HCT116 (cell line): ENCODE measurements at regions not wholly inside any gene's neighbourhood (a gene's known extent, or its start where the extent isn't known, plus 50 kb on each side); places are given as distances from the start of the nearest gene placed in this dataset.

Source experiments
- FOSL1 ChIP-seq: IDR thresholded peaks from 2 replicates; pipeline ENCODE4 v1.6.1; 2012; ENCODE audit warnings: low read depth
- JUND ChIP-seq: IDR thresholded peaks from 2 replicates; pipeline ENCODE4 v1.6.1; 2012
- POLR2A ChIP-seq: IDR thresholded peaks from 2 replicates; pipeline ENCODE4 v1.7.0; 2011; ENCODE audit warnings: borderline replicate concordance; ENCODE audit not compliant: insufficient read depth, insufficient read length; ENCODE audit errors: extremely low read depth
- POLR2AphosphoS5 ChIP-seq: IDR thresholded peaks from 2 replicates; pipeline ENCODE4 v1.6.1; 2011; ENCODE audit warnings: mild to moderate bottlenecking, low read depth, low read length, moderate library complexity
- RAD21 ChIP-seq: IDR thresholded peaks from 2 replicates; pipeline ENCODE4 v1.6.1; 2012; ENCODE audit warnings: low read depth, mild to moderate bottlenecking
- TF ChIP-seq, protein P1 (sequence below), 3 experiments: fragments of 200-600 bp in 1 of 3; sonication (generic) in 1 of 3; IDR thresholded peaks in 2 of 3; conservative IDR thresholded peaks in 1 of 3; 2 replicates each; pipeline ENCODE4 v1.5.1; 2012 to 2017; ENCODE audit warnings: low read depth in 2 of 3, low read length in 2 of 3, antibody characterized with exemption in 1 of 3, borderline replicate concordance in 1 of 3, control low read depth in 1 of 3, mild to moderate bottlenecking in 1 of 3, mixed read lengths in 1 of 3, mixed run types in 1 of 3, moderate library complexity in 1 of 3; ENCODE audit not compliant: insufficient read depth in 1 of 3
- TF ChIP-seq, protein P2 (sequence below): IDR thresholded peaks from 2 replicates; pipeline ENCODE4 v1.6.1; 2012; ENCODE audit warnings: low read depth

DNA sequence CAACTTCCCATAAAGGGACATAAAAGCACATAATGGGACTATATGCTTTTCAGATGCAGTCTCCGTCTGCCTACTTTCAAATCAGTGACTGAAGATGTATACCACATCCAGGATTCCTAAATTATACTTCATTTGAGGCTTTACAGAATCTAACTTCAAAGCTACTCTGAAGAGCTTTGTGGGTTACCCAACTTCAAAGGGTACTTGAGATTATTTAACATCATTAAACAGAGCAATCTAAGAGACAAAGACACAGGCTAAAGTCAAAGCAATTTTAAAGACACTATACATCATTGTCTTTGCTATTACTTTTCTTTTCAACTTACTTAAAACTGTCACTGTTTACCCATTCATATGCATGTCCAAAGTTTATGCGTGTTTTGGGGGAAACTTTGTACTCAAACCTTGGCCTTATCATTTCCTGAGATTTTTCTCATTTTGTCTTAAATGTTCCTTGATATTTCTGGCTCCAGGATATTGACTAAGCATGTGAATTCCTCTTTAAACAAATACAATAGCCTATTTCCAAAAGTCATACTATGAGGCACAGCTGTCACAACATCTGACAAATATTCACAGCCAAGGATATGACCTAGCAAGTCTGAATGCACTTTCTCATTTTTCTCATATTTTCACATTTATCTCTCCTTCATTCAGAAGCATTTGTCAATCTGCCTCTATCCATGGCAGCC is 1985.1 kb upstream of the PIK3C3 start:
- TF ChIP-seq, protein P1, sequence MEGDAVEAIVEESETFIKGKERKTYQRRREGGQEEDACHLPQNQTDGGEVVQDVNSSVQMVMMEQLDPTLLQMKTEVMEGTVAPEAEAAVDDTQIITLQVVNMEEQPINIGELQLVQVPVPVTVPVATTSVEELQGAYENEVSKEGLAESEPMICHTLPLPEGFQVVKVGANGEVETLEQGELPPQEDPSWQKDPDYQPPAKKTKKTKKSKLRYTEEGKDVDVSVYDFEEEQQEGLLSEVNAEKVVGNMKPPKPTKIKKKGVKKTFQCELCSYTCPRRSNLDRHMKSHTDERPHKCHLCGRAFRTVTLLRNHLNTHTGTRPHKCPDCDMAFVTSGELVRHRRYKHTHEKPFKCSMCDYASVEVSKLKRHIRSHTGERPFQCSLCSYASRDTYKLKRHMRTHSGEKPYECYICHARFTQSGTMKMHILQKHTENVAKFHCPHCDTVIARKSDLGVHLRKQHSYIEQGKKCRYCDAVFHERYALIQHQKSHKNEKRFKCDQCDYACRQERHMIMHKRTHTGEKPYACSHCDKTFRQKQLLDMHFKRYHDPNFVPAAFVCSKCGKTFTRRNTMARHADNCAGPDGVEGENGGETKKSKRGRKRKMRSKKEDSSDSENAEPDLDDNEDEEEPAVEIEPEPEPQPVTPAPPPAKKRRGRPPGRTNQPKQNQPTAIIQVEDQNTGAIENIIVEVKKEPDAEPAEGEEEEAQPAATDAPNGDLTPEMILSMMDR (IDR thresholded peaks at IDR 0.05 in 2 of 3, conservative IDR thresholded peaks at IDR 0.05 in 1 of 3; ENCODE audit: borderline replicate concordance in 1 of 3, insufficient read depth in 1 of 3, low read depth in 2 of 3, low read length in 2 of 3) = no peak
- TF ChIP-seq POLR2AphosphoS5 (no peak), RAD21 (no peak), JUND (no peak), POLR2A (no peak), FOSL1 (no peak)
- TF ChIP-seq, protein P2, sequence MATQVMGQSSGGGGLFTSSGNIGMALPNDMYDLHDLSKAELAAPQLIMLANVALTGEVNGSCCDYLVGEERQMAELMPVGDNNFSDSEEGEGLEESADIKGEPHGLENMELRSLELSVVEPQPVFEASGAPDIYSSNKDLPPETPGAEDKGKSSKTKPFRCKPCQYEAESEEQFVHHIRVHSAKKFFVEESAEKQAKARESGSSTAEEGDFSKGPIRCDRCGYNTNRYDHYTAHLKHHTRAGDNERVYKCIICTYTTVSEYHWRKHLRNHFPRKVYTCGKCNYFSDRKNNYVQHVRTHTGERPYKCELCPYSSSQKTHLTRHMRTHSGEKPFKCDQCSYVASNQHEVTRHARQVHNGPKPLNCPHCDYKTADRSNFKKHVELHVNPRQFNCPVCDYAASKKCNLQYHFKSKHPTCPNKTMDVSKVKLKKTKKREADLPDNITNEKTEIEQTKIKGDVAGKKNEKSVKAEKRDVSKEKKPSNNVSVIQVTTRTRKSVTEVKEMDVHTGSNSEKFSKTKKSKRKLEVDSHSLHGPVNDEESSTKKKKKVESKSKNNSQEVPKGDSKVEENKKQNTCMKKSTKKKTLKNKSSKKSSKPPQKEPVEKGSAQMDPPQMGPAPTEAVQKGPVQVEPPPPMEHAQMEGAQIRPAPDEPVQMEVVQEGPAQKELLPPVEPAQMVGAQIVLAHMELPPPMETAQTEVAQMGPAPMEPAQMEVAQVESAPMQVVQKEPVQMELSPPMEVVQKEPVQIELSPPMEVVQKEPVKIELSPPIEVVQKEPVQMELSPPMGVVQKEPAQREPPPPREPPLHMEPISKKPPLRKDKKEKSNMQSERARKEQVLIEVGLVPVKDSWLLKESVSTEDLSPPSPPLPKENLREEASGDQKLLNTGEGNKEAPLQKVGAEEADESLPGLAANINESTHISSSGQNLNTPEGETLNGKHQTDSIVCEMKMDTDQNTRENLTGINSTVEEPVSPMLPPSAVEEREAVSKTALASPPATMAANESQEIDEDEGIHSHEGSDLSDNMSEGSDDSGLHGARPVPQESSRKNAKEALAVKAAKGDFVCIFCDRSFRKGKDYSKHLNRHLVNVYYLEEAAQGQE = no peak
